GM10248 (cell line): ENCODE measurements at regions not wholly inside any gene's neighbourhood (a gene's known extent, or its start where the extent isn't known, plus 50 kb on each side); places are given as distances from the start of the nearest gene placed in this dataset.

Source experiments
- CTCF ChIA-PET: fragments of 300-600 bp; sonication (Branson Sonifier 250); formaldehyde crosslinking; extraction: SDS; loops from one replicate; lab custom pipeline; 2021; ENCODE audit warnings: antibody characterized with exemption; lab: Yijun Ruan, JAX
- POLR2A ChIA-PET: fragments of 350-650 bp; sonication (Branson Sonifier 250); formaldehyde crosslinking; extraction: SDS; loops from one replicate; lab custom pipeline; 2020; ENCODE audit warnings: antibody characterized with exemption; lab: Yijun Ruan, JAX
- DNase-seq: peaks from one replicate; pipeline ENCODE4 v3.0.0; 2012; ENCODE audit errors: extremely low spot score
- TF ChIP-seq, protein P1 (sequence below): IDR thresholded peaks from 2 replicates; pipeline ENCODE4 v1.5.1; 2012; ENCODE audit warnings: mild to moderate bottlenecking, low read depth; ENCODE audit errors: extremely low read depth, missing control alignments, control extremely low read depth

DNA sequence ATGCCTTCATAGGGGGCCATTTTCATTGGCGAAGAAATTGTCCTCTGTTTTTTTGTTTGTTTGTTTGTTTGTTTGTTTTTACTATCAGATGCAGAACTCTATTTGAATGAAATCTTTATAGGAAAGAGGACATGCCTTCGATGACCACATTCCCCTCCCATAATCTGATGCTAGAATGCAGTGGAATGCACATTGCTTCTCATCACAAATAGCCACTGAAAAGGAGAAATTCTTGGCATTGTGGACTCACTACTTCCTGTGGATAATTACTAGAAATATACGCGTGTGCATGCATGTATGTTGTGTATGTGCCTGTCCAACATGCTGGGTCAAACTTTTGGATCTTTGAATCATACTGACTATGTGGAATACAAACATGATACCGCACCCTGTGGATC, 70.5 kb upstream of the SFMBT2 start:
- TF ChIP-seq, protein P1, sequence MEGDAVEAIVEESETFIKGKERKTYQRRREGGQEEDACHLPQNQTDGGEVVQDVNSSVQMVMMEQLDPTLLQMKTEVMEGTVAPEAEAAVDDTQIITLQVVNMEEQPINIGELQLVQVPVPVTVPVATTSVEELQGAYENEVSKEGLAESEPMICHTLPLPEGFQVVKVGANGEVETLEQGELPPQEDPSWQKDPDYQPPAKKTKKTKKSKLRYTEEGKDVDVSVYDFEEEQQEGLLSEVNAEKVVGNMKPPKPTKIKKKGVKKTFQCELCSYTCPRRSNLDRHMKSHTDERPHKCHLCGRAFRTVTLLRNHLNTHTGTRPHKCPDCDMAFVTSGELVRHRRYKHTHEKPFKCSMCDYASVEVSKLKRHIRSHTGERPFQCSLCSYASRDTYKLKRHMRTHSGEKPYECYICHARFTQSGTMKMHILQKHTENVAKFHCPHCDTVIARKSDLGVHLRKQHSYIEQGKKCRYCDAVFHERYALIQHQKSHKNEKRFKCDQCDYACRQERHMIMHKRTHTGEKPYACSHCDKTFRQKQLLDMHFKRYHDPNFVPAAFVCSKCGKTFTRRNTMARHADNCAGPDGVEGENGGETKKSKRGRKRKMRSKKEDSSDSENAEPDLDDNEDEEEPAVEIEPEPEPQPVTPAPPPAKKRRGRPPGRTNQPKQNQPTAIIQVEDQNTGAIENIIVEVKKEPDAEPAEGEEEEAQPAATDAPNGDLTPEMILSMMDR = no peak
- DNase-seq = no peak
- CTCF ChIA-PET = no interaction called here
- POLR2A ChIA-PET = no interaction called here

DNA sequence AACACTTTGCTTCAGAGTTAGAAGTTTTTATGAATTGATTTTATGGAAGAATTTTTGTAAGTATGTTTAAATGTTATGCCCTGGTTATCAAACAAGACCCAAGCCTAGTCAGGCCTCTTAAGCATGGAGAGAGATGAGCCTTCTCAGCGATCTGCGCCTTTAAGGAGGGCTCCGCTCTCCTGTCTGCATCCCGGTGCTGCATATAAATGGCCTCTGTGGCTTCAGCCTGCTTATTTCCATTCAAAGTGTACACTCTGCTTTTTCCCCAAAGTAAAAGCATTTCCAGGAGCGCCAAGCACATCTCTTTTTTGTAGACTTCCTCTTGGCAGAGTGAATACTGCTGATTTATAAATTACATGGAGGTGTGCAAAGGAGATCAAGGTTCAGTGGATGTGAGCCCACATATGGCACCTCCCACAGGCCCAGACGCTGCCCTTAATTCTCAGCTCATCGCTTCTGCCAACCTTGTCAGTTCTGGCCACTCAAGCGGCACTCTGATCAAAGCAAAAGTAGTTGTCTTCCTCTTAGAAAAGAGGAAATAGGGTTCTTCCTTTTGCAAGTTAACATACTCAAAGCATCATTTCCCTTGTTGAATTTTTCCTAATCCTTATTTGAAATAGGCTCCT, 70.0 kb upstream of the SFMBT2 start:
- POLR2A ChIA-PET = no interaction called here

DNA sequence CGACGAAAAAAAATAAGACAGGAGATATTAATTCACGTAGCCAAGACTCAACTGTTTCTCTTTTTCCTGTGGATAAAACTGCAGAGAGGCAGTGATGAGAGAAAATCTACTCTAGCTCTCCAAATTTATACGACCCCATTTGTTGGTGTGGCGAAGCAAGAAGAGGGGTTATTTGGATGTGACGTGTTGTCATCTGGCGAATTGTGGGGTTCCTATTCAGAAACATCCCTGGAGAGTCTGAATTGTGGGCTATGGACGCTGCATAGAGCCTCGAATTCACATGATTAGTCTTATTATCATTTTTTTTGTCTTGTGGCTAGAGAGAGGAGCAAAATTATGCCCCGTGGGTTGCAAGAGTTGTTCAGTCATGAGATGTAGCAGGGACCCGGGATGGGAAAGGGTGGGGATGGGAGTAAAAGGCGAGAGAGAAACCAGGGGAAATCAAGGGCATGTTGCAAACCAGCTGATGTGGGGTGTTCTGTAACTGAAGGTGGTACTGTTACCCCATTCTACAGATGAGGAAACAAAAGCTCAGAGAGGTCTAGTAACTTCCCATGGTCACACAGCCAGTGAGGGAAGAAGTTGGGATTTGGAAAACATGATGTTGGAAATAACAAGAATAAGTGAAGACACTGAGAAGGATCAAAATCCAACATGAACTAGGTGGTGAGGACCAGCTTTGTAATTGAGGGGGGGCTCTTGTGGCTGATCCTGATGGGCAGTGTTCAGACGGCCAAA, 69.2 kb upstream of the SFMBT2 start:
- TF ChIP-seq, protein P1 = no peak

More for the DNA sequence above, 70.0 kb upstream of the SFMBT2 start:
- CTCF ChIA-PET = interaction anchor here (1.1 to 1.3 kb wide), 2 partner anchors 62 to 307 kb away, joined by 3 read pairs; partner anchors contain the start of genes ATP5F1C and KIN
- no peak for DNase-seq
- TF ChIP-seq, protein P1 = no peak

DNA sequence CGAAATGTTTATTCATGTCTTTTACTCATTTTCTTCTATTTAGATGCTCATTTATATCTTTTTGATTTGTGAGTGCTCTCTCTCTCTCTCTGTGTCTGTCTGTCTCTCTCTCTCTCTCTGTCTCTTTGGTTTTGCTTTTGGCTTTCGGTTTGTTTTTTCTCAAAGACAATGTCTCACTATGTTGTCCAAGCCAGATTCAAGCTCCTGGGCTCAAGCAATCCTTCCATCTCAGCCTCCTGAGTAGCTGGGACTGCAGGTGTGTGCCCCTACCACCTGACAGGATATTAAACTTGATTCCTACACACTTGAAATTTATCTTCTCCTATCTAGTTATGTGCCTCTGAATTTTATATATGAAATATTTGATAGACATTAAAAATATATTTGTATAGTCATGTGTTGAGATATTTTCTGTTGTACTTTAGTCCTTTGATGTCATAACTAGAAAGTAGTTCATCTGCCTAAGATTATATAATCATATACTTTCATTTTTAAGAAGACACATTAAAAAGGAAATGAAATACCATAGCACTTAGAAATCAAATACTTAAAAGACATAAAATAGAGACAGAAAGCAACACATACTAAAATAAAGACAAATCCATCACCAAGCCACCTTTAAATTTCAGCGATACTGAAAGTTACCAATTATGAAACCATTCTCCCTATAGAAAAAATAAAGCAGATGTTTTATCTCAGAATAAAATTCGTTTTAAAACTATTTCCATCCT, 68.1 kb upstream of the SFMBT2 start:
- POLR2A ChIA-PET = no interaction called here
- CTCF ChIA-PET = no interaction called here
- DNase-seq = no peak
- TF ChIP-seq, protein P1 = no peak

More for the DNA sequence above, 69.2 kb upstream of the SFMBT2 start:
- no peak for DNase-seq
- ChIA-PET CTCF (interaction anchor here (1.1 to 1.3 kb wide), 2 partner anchors 61 to 308 kb away, joined by 3 read pairs; partner anchors contain the start of genes ATP5F1C and KIN), POLR2A (no interaction called here)

DNA sequence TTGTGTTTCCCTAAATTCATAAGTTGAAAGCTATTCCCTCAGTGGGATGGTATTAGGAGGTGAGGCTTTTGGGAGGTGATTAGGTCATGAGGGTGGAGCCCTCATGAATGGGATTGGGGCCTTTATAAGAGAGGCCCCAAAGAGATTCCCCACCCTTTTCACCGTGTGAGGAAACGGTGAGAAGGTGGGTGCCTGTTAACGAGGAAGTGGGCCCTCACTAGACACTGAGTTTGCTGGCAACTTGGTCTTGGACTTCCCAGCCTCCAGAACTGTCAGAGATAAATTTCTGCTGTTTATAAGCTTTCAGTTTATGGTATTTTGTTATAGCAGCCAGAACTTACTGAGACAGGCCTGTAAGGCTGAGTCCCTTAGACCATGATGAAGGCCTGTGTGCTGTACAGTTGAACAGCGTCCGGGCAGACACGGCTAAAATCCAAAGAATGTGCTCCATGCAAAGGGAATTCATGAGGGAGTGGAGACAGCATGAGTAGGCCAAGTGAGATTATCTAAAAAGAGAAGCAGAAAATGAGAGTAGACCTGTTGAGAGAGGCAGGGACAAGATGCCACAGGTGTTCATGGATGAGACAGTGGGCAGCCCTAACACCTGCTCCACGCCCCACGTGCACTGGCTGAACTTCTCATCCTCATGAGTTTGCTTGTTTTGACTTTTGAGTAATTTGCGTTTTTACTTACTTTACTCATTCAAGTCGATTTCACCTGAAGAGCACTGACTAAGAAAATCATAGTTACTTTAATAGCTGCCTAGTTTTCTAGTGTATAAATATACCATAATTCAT, 66.9 kb upstream of the SFMBT2 start:
- DNase-seq = no peak
- CTCF ChIA-PET = no interaction called here
- TF ChIP-seq, protein P1 = no peak
- POLR2A ChIA-PET = no interaction called here

DNA sequence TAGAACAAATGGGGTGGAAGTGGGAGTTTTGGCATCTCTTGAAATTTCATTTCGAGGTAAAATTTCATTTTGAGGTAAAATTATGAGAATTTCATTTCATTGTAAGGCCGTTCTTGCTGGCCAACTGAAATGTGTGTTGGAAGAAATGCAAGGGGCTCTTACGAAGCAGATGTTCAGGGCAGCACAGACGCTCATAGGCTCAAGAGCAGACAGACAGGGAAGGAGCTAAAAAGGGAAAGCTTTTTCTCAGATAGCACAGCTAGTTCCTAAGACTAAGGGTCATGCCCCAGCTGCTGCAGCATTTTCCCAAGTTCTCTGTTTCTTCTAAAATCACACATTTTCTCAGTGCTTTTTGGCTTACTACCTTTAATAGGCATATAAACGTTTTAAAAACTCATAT, 65.1 kb upstream of the SFMBT2 start:
- CTCF ChIA-PET = no interaction called here
- POLR2A ChIA-PET = no interaction called here

More for the DNA sequence above, 65.1 kb upstream of the SFMBT2 start:
- TF ChIP-seq, protein P1 = no peak
- no peak for DNase-seq
